Activated T-helper 1 cell treated with anti-CD3 and anti-CD28 coated beads, Interleukin-12 subunit alpha, Interleukin-12 subunit beta, Interleukin-2, Interleukin-4 antibody, amounts not matched to agents 30 ng/mL and 10 ng/mL and 1 ng/mL, durations not matched to agents 14 hours and 24 hours and 36 hours (primary cell): ENCODE measurements at regions not wholly inside any gene's neighbourhood (a gene's known extent, or its start where the extent isn't known, plus 50 kb on each side); places are given as distances from the start of the nearest gene placed in this dataset.

Experiments used
- DNase-seq: peaks from one replicate; pipeline ENCODE4 v3.0.0; 2021; ENCODE audit warnings: low spot score
- H3K27ac Mint-ChIP-seq: one replicate; pipeline ENCODE4 v1.8.0; 2021; ENCODE audit warnings: mild to moderate bottlenecking, mixed read lengths
- H3K27me3 Mint-ChIP-seq: one replicate; pipeline ENCODE4 v1.8.0; 2022; ENCODE audit warnings: mild to moderate bottlenecking, moderate library complexity, mixed read lengths; ENCODE audit not compliant: insufficient read depth
- H3K36me3 Mint-ChIP-seq: one replicate; pipeline ENCODE4 v1.8.0; 2021; ENCODE audit warnings: low read depth, mixed read lengths
- H3K4me1 Mint-ChIP-seq: one replicate; pipeline ENCODE4 v1.8.0; 2021; ENCODE audit warnings: low read depth, mixed read lengths
- H3K4me3 Mint-ChIP-seq: one replicate; pipeline ENCODE4 v1.8.0; 2021; ENCODE audit warnings: mild to moderate bottlenecking, moderate library complexity, mixed read lengths
- H3K9me3 Mint-ChIP-seq: one replicate; pipeline ENCODE4 v1.8.0; 2021; ENCODE audit warnings: mixed read lengths
- intact Hi-C: fragments of 100-400 bp; cut with micrococcal nuclease; formaldehyde crosslinking; loops from one replicate; pipeline ENCODE4 v1.15.1; 2024

GRCh38 chr6:91754691-91755090 is 1167.8 kb upstream of the MAP3K7 start:
- Mint-ChIP-seq H3K27me3 (no peaks in the 10 kb centered on the region), H3K9me3 (no peaks in the 10 kb centered on the region), H3K27ac (no peak overlapping the region), H3K4me3 (no peak overlapping the region), H3K36me3 (no peaks in the 10 kb centered on the region), H3K4me1 (no peaks in the 10 kb centered on the region)
- intact Hi-C loops, result no loop called here
- no peak for DNase-seq

GRCh38 chr6:91751526-91751925 is 1164.7 kb upstream of the MAP3K7 start:
- Mint-ChIP-seq H3K9me3 (no peaks in the 10 kb centered on the region), H3K27me3 (no peaks in the 10 kb centered on the region), H3K4me1 (no peaks in the 10 kb centered on the region), H3K27ac (no peak overlapping the region), H3K4me3 (no peak overlapping the region), H3K36me3 (no peaks in the 10 kb centered on the region)
- no peak for DNase-seq
- intact Hi-C loops, result no loop called here

- H3K4me3 Mint-ChIP-seq, result no peak overlapping the region
- H3K27me3 Mint-ChIP-seq, result no peaks in the 10 kb centered on the region
- no peak for DNase-seq
- no peaks in the 10 kb centered on the region for H3K9me3 Mint-ChIP-seq
- H3K27ac Mint-ChIP-seq, result no peak overlapping the region
- intact Hi-C loops, result no loop called here
- H3K4me1 Mint-ChIP-seq, result no peaks in the 10 kb centered on the region
- no peaks in the 10 kb centered on the region for H3K36me3 Mint-ChIP-seq
These were observed 1157.7 kb upstream of the MAP3K7 start for GRCh38 chr6:91744566-91744965.

GRCh38 chr6:91743756-91744155 is 1156.9 kb upstream of the MAP3K7 start:
- DNase-seq, result no peak
- H3K27me3 Mint-ChIP-seq, result no peaks in the 10 kb centered on the region

GRCh38 chr6:91731939-91732338 is 1145.1 kb upstream of the MAP3K7 start:
- Mint-ChIP-seq H3K4me1 (no peaks in the 10 kb centered on the region), H3K27me3 (no peaks in the 10 kb centered on the region), H3K9me3 (no peaks in the 10 kb centered on the region), H3K4me3 (no peak overlapping the region), H3K27ac (no peak overlapping the region), H3K36me3 (no peaks in the 10 kb centered on the region)
- intact Hi-C loops, result no loop called here
- no peak for DNase-seq

More at GRCh38 chr6:91743756-91744155, 1156.9 kb upstream of the MAP3K7 start:
- H3K9me3 Mint-ChIP-seq, result no peaks in the 10 kb centered on the region
- no peaks in the 10 kb centered on the region for H3K4me1 Mint-ChIP-seq
- H3K36me3 Mint-ChIP-seq, result no peaks in the 10 kb centered on the region
- H3K27ac Mint-ChIP-seq, result no peak overlapping the region
- H3K4me3 Mint-ChIP-seq, result no peak overlapping the region
- intact Hi-C loops, result no loop called here

- Mint-ChIP-seq H3K4me3 (no peak overlapping the region), H3K36me3 (no peaks in the 10 kb centered on the region), H3K27me3 (no peaks in the 10 kb centered on the region), H3K9me3 (no peaks in the 10 kb centered on the region), H3K4me1 (no peaks in the 10 kb centered on the region), H3K27ac (no peak overlapping the region)
- DNase-seq, result no peak
- intact Hi-C loops, result no loop called here
These were observed 1143.8 kb upstream of the MAP3K7 start for GRCh38 chr6:91730710-91731109.

- H3K27me3 Mint-ChIP-seq, result no peaks in the 10 kb centered on the region
- no peaks in the 10 kb centered on the region for H3K4me1 Mint-ChIP-seq
- no peaks in the 10 kb centered on the region for H3K36me3 Mint-ChIP-seq
- DNase-seq, result no peak
- intact Hi-C loops, result no loop called here
- H3K27ac Mint-ChIP-seq, result no peak overlapping the region
- no peak overlapping the region for H3K4me3 Mint-ChIP-seq
- H3K9me3 Mint-ChIP-seq, result no peaks in the 10 kb centered on the region
These were observed 1133.5 kb upstream of the MAP3K7 start for GRCh38 chr6:91720324-91720723.

- Mint-ChIP-seq H3K27me3 (no peaks in the 10 kb centered on the region), H3K27ac (no peak overlapping the region)
- intact Hi-C loops, result no loop called here
These were observed 1132.5 kb upstream of the MAP3K7 start for GRCh38 chr6:91719414-91719813.

GRCh38 chr6:91718198-91718597 is 1131.3 kb upstream of the MAP3K7 start:
- Mint-ChIP-seq H3K27ac (no peak overlapping the region), H3K4me3 (no peak overlapping the region), H3K9me3 (no peaks in the 10 kb centered on the region), H3K36me3 (no peaks in the 10 kb centered on the region), H3K4me1 (no peaks in the 10 kb centered on the region), H3K27me3 (no peaks in the 10 kb centered on the region)
- intact Hi-C loops, result no loop called here
- DNase-seq, result no peak

More at GRCh38 chr6:91719414-91719813, 1132.5 kb upstream of the MAP3K7 start:
- no peak for DNase-seq
- no peaks in the 10 kb centered on the region for H3K4me1 Mint-ChIP-seq
- no peaks in the 10 kb centered on the region for H3K9me3 Mint-ChIP-seq
- H3K4me3 Mint-ChIP-seq, result no peak overlapping the region
- no peaks in the 10 kb centered on the region for H3K36me3 Mint-ChIP-seq

- no peak overlapping the region for H3K4me3 Mint-ChIP-seq
- H3K9me3 Mint-ChIP-seq, result no peaks in the 10 kb centered on the region
- no peak overlapping the region for H3K27ac Mint-ChIP-seq
- no peak for DNase-seq
- intact Hi-C loops, result no loop called here
- H3K36me3 Mint-ChIP-seq, result no peaks in the 10 kb centered on the region
- H3K4me1 Mint-ChIP-seq, result no peaks in the 10 kb centered on the region
- H3K27me3 Mint-ChIP-seq, result no peaks in the 10 kb centered on the region
These were observed 1130.2 kb upstream of the MAP3K7 start for GRCh38 chr6:91717094-91717493.

- no peak overlapping the region for H3K27ac Mint-ChIP-seq
- DNase-seq, result no peak
- no peaks in the 10 kb centered on the region for H3K27me3 Mint-ChIP-seq
- H3K9me3 Mint-ChIP-seq, result no peaks in the 10 kb centered on the region
- no peak overlapping the region for H3K4me3 Mint-ChIP-seq
- H3K4me1 Mint-ChIP-seq, result no peaks in the 10 kb centered on the region
- intact Hi-C loops, result no loop called here
- no peaks in the 10 kb centered on the region for H3K36me3 Mint-ChIP-seq
These were observed 1129.5 kb upstream of the MAP3K7 start for GRCh38 chr6:91716361-91716760.

GRCh38 chr6:91715171-91715805 is 1128.4 kb upstream of the MAP3K7 start:
- intact Hi-C loops, result no loop called here
- Mint-ChIP-seq H3K9me3 (no peaks in the 10 kb centered on the region), H3K4me1 (no peaks in the 10 kb centered on the region), H3K4me3 (no peak overlapping the region), H3K27me3 (no peaks in the 10 kb centered on the region), H3K27ac (no peak overlapping the region), H3K36me3 (no peaks in the 10 kb centered on the region)
- no peak for DNase-seq

GRCh38 chr6:91713911-91714310 is 1127.0 kb upstream of the MAP3K7 start:
- H3K27ac Mint-ChIP-seq, result no peak overlapping the region
- H3K4me1 Mint-ChIP-seq, result no peaks in the 10 kb centered on the region
- H3K27me3 Mint-ChIP-seq, result no peaks in the 10 kb centered on the region
- no peak overlapping the region for H3K4me3 Mint-ChIP-seq
- DNase-seq, result no peak
- H3K9me3 Mint-ChIP-seq, result no peaks in the 10 kb centered on the region
- intact Hi-C loops, result no loop called here
- H3K36me3 Mint-ChIP-seq, result no peaks in the 10 kb centered on the region

- Mint-ChIP-seq H3K27me3 (no peaks in the 10 kb centered on the region), H3K27ac (no peak overlapping the region), H3K4me3 (no peak overlapping the region), H3K36me3 (no peaks in the 10 kb centered on the region), H3K4me1 (no peaks in the 10 kb centered on the region), H3K9me3 (no peaks in the 10 kb centered on the region)
- intact Hi-C loops, result no loop called here
- no peak for DNase-seq
These were observed 1124.6 kb upstream of the MAP3K7 start for GRCh38 chr6:91711518-91711917.
